NOMO-1 treated with dmso at 0.1 percent for 144 hours (cell line): ENCODE measurements at regions not wholly inside any gene's neighbourhood (a gene's known extent, or its start where the extent isn't known, plus 50 kb on each side); places are given as distances from the start of the nearest gene placed in this dataset.
"Not testable (repeated sequence)": the region's sequence is repeated elsewhere in the genome, so short reads cannot be mapped to it uniquely, and the experiment has no call there.

Source experiments
- DNase-seq: peaks from one replicate; lab custom pipeline; 2025; ENCODE audit not compliant: unreplicated experiment; lab: John Stamatoyannopoulos, UW

GRCh38 chr7:118404211-118404610 lies 179.7 kb downstream of the ANKRD7 start:
- DNase-seq = no peak

GRCh38 chr7:118418433-118418832 lies 193.9 kb downstream of the ANKRD7 start:
- DNase-seq = no peak

- DNase-seq = no peak
Measured at GRCh38 chr7:118420888-118421287, 196.4 kb downstream of the ANKRD7 start.

GRCh38 chr7:118429141-118429540 lies 204.6 kb downstream of the ANKRD7 start:
- DNase-seq = no peak

- DNase-seq = no peak
Measured at GRCh38 chr7:118436663-118437062, 212.2 kb downstream of the ANKRD7 start.

GRCh38 chr7:118449030-118449429 lies 224.5 kb downstream of the ANKRD7 start:
- DNase-seq = not testable (repeated sequence)

- no peak for DNase-seq
Measured at GRCh38 chr7:118449797-118450567, 225.5 kb downstream of the ANKRD7 start.

GRCh38 chr7:118452128-118452527 lies 227.6 kb downstream of the ANKRD7 start:
- DNase-seq = no peak

GRCh38 chr7:118467381-118467780 lies 242.9 kb downstream of the ANKRD7 start:
- DNase-seq = no peak

- DNase-seq = no peak
Measured at GRCh38 chr7:118472581-118472980, 248.1 kb downstream of the ANKRD7 start.

- DNase-seq = no peak
Measured at GRCh38 chr7:118473271-118473670, 248.8 kb downstream of the ANKRD7 start.

- DNase-seq = no peak
Measured at GRCh38 chr7:118476036-118476435, 251.5 kb downstream of the ANKRD7 start.

- no peak for DNase-seq
Measured at GRCh38 chr7:118477036-118477435, 252.5 kb downstream of the ANKRD7 start.

- DNase-seq = no peak
Measured at GRCh38 chr7:118478236-118478635, 253.7 kb downstream of the ANKRD7 start.

GRCh38 chr7:118478931-118479330 lies 254.4 kb downstream of the ANKRD7 start:
- no peak for DNase-seq

GRCh38 chr7:118492466-118492865 lies 268.0 kb downstream of the ANKRD7 start:
- DNase-seq = no peak

GRCh38 chr7:118496138-118496644 lies 271.7 kb downstream of the ANKRD7 start:
- no peak for DNase-seq

- DNase-seq = no peak
Measured at GRCh38 chr7:118502235-118502634, 277.7 kb downstream of the ANKRD7 start.

GRCh38 chr7:118511146-118511545 lies 286.6 kb downstream of the ANKRD7 start:
- DNase-seq = no peak

- no peak for DNase-seq
Measured at GRCh38 chr7:118517275-118517674, 292.8 kb downstream of the ANKRD7 start.

- DNase-seq = no peak
Measured at GRCh38 chr7:118525020-118525419, 300.5 kb downstream of the ANKRD7 start.

- no peak for DNase-seq
Measured at GRCh38 chr7:118531566-118531965, 307.1 kb downstream of the ANKRD7 start.

GRCh38 chr7:118559207-118559606 lies 334.7 kb downstream of the ANKRD7 start:
- no peak for DNase-seq
